Left ventricle myocardium superior (tissue), 1 donor: ENCODE measurements at regions not wholly inside any gene's neighbourhood (a gene's known extent, or its start where the extent isn't known, plus 50 kb on each side); places are given as distances from the start of the nearest gene placed in this dataset.

Source experiments
- ATAC-seq: fragments of 200-7000 bp; cut with Tn5 transposase; one replicate; pipeline ENCODE4 v1.9.1; 2020; ENCODE audit warnings: mild to moderate bottlenecking, moderate library complexity
- DNase-seq: peaks from one replicate; pipeline ENCODE4 v3.0.0-alpha.2; 2020
- intact Hi-C: fragments of 100-400 bp; cut with micrococcal nuclease; formaldehyde crosslinking; loops from one replicate; pipeline ENCODE4 v1.11.0; 2022
- donor health status: DM: no; HTN: yes; CAD: no; lungs with severe emphysema.

GRCh38 chr2:128701418-128701817 lies 382.8 kb upstream of the HS6ST1 start:
- DNase-seq (no peak), ATAC-seq (no peak)
- intact Hi-C loops: no loop called here

GRCh38 chr2:128702616-128703015 lies 383.9 kb upstream of the HS6ST1 start:
- no peak for DNase-seq
- ATAC-seq: no peak
- intact Hi-C loops: no loop called here

- ATAC-seq (no peak), DNase-seq (no peak)
- intact Hi-C loops: no loop called here
Observed at GRCh38 chr2:128708106-128708816, 389.6 kb upstream of the HS6ST1 start.

- DNase-seq: no peak
- no peak for ATAC-seq
- intact Hi-C loops: no loop called here
Observed at GRCh38 chr2:128710242-128710641, 391.6 kb upstream of the HS6ST1 start.

- intact Hi-C loops: no loop called here
- DNase-seq (no peak), ATAC-seq (no peak)
Observed at GRCh38 chr2:128710729-128711128, 392.1 kb upstream of the HS6ST1 start.

GRCh38 chr2:128714285-128714684 lies 395.6 kb upstream of the HS6ST1 start:
- DNase-seq (no peak), ATAC-seq (peak; percentile 56)
- intact Hi-C loops: no loop called here

- intact Hi-C loops: no loop called here
- no peak for DNase-seq
- no peak for ATAC-seq
Observed at GRCh38 chr2:128714851-128715312, 396.2 kb upstream of the HS6ST1 start.

GRCh38 chr2:128715360-128715759 lies 396.7 kb upstream of the HS6ST1 start:
- DNase-seq (no peak), ATAC-seq (no peak)
- intact Hi-C loops: no loop called here

- no peak for ATAC-seq
- intact Hi-C loops: no loop called here
- no peak for DNase-seq
Observed at GRCh38 chr2:128716299-128716721, 397.6 kb upstream of the HS6ST1 start.

GRCh38 chr2:128717758-128718710 lies 399.4 kb upstream of the HS6ST1 start:
- DNase-seq (no peak), ATAC-seq (no peak)
- intact Hi-C loops: no loop called here

GRCh38 chr2:128720080-128721022 lies 401.7 kb upstream of the HS6ST1 start:
- no peak for ATAC-seq
- DNase-seq: no peak
- intact Hi-C loops: no loop called here

GRCh38 chr2:128721096-128721495 lies 402.4 kb upstream of the HS6ST1 start:
- no peak for ATAC-seq
- intact Hi-C loops: no loop called here
- DNase-seq: no peak

- no peak for DNase-seq
- intact Hi-C loops: no loop called here
- no peak for ATAC-seq
Observed at GRCh38 chr2:128722489-128722888, 403.8 kb upstream of the HS6ST1 start.

- intact Hi-C loops: no loop called here
- DNase-seq (no peak), ATAC-seq (no peak)
Observed at GRCh38 chr2:128724547-128724946, 405.9 kb upstream of the HS6ST1 start.

GRCh38 chr2:128724972-128725371 lies 406.3 kb upstream of the HS6ST1 start:
- intact Hi-C loops: no loop called here
- no peak for ATAC-seq

GRCh38 chr2:128726236-128726635 lies 407.6 kb upstream of the HS6ST1 start:
- DNase-seq (no peak), ATAC-seq (no peak)
- intact Hi-C loops: no loop called here

More at GRCh38 chr2:128724972-128725371, 406.3 kb upstream of the HS6ST1 start:
- DNase-seq: no peak

GRCh38 chr2:128726911-128727310 lies 408.2 kb upstream of the HS6ST1 start:
- no peak for ATAC-seq
- DNase-seq: no peak
- intact Hi-C loops: no loop called here

GRCh38 chr2:128727404-128727803 lies 408.7 kb upstream of the HS6ST1 start:
- intact Hi-C loops: no loop called here
- ATAC-seq (no peak), DNase-seq (no peak)

- DNase-seq (no peak), ATAC-seq (no peak)
- intact Hi-C loops: no loop called here
Observed at GRCh38 chr2:128727914-128728313, 409.2 kb upstream of the HS6ST1 start.
